ENCODE measurements at regions not wholly inside any gene's neighbourhood (a gene's known extent, or its start where the extent isn't known, plus 50 kb on each side); places are given as distances from the start of the nearest gene placed in this dataset.

DNA sequence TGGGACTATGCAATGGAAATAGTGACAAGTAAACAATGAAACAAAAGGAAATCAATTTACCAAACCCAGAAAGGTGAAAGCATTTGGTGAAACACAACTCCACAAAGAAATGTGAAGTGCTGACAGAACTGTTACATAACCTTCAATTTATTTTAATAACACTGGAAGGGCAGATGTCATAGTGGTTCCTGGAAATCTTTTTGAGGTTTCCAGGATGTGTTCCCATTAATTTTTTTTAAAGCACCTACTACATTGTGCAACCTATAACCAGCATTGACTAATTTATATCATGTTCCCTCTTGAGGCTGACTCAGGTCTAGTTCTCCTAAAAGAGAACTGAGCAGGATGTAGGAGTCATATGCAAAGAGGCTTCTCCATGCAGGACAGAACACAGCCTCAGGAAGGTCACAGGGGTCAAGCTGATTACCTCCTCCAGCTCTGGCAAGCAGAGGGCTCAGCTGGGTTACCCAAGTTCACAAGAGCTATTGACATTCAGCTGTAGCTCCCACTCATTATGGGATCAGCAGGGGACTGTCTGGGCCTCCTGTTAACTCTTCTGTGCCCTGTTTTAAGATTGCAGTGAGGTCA is 157.1 kb upstream of the NRIP1 start (continued):
- no peak for TF ChIP-seq CSRNP2 (CRISPR knock-in tag; conservative IDR thresholded peaks at IDR 0.05; ENCODE audit: low read depth)
- no peak for TF ChIP-seq TEF (CRISPR knock-in tag; IDR thresholded peaks at IDR 0.05)
- no peak for TF ChIP-seq HDAC1 (CRISPR knock-in tag; IDR thresholded peaks at IDR 0.05)
- TF ChIP-seq, protein P1, sequence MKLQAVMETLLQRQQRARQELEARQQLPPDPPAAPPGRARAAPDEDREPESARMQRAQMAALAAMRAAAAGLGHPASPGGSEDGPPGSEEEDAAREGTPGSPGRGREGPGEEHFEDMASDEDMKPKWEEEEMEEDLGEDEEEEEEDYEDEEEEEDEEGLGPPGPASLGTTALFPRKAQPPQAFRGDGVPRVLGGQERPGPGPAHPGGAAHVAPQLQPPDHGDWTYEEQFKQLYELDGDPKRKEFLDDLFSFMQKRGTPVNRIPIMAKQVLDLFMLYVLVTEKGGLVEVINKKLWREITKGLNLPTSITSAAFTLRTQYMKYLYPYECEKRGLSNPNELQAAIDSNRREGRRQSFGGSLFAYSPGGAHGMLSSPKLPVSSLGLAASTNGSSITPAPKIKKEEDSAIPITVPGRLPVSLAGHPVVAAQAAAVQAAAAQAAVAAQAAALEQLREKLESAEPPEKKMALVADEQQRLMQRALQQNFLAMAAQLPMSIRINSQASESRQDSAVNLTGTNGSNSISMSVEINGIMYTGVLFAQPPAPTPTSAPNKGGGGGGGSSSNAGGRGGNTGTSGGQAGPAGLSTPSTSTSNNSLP (IDR thresholded peaks at IDR 0.05; ENCODE audit: low read depth, low read length), result peak; percentile 78; the same call in 1 of the 2 replicates
- peak in 1 of 2 experiments; percentile 57; a peak in 1 of 4 replicates for TF ChIP-seq HMGXB4 (CRISPR knock-in tag; IDR thresholded peaks at IDR 0.05; ENCODE audit: borderline replicate concordance in 1 of 2, low read depth in 1 of 2)
- no peak for TF ChIP-seq EZH2 (conservative IDR thresholded peaks at IDR 0.05; ENCODE audit: low read depth, low read length)
- no peak for TF ChIP-seq RFXAP (CRISPR knock-in tag; IDR thresholded peaks at IDR 0.05; ENCODE audit: borderline replicate concordance)
- TF ChIP-seq GZF1 (CRISPR knock-in tag; IDR thresholded peaks at IDR 0.05), result no peak
- TF ChIP-seq SETDB1 (CRISPR knock-in tag; IDR thresholded peaks at IDR 0.05; ENCODE audit: borderline replicate concordance), result no peak
- TF ChIP-seq ZNF331 (CRISPR knock-in tag; IDR thresholded peaks at IDR 0.05), result peak; percentile 90
- TF ChIP-seq KLF6 (CRISPR knock-in tag; IDR thresholded peaks at IDR 0.05), result no peak; the same call in 1 of the 2 replicates
- TF ChIP-seq, protein P2, sequence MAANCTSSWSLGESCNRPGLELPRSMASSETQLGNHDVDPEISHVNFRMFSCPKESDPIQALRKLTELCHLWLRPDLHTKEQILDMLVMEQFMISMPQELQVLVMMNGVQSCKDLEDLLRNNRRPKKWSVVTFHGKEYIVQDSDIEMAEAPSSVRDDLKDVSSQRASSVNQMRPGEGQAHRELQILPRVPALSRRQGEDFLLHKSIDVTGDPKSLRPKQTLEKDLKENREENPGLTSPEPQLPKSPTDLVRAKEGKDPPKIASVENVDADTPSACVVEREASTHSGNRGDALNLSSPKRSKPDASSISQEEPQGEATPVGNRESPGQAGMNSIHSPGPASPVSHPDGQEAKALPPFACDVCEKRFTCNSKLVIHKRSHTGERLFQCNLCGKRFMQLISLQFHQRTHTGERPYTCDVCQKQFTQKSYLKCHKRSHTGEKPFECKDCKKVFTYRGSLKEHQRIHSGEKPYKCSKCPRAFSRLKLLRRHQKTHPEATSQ (CRISPR knock-in tag; IDR thresholded peaks at IDR 0.05; ENCODE audit: borderline replicate concordance), result 0 out of 2 replicates have a peak, but pooled peaks have one; percentile 28
- no peak for TF ChIP-seq SRSF9 (IDR thresholded peaks at IDR 0.05; ENCODE audit: borderline replicate concordance, insufficient read depth, low read depth, low read length, poor library complexity, severe bottlenecking)
- no peak for TF ChIP-seq SYNCRIP (IDR thresholded peaks at IDR 0.05; ENCODE audit: insufficient read depth, low read depth, low read length)
- no peak for TF ChIP-seq ZNF770 (CRISPR knock-in tag; IDR thresholded peaks at IDR 0.05)
- TF ChIP-seq, protein P3, sequence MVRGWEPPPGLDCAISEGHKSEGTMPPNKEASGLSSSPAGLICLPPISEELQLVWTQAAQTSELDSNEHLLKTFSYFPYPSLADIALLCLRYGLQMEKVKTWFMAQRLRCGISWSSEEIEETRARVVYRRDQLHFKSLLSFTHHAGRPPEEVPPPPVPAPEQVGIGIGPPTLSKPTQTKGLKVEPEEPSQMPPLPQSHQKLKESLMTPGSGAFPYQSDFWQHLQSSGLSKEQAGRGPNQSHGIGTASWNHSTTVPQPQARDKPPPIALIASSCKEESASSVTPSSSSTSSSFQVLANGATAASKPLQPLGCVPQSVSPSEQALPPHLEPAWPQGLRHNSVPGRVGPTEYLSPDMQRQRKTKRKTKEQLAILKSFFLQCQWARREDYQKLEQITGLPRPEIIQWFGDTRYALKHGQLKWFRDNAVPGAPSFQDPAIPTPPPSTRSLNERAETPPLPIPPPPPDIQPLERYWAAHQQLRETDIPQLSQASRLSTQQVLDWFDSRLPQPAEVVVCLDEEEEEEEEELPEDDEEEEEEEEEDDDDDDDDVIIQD (CRISPR knock-in tag; IDR thresholded peaks at IDR 0.05; ENCODE audit: low read depth), result peak; percentile 94
- no peak for TF ChIP-seq SUZ12 (IDR thresholded peaks at IDR 0.05; ENCODE audit: low read depth, low read length)
